GM13977 (cell line): ENCODE measurements at regions not wholly inside any gene's neighbourhood (a gene's known extent, or its start where the extent isn't known, plus 50 kb on each side); places are given as distances from the start of the nearest gene placed in this dataset.

Experiments
- DNase-seq: peaks from one replicate; pipeline ENCODE4 v3.0.0; 2012; ENCODE audit warnings: low spot score
- in situ Hi-C: fragments of 300-500 bp; cut with MboI; formaldehyde crosslinking; loops from one replicate; pipeline ENCODE4 v1.12.0; 2022; ENCODE audit warnings: low sequenced_read_pairs, low pct_unique_long_range_greater_than_20kb, mixed read lengths, inconsistent platforms; ENCODE audit not compliant: unreplicated experiment
- TF ChIP-seq, protein P1 (sequence below): IDR thresholded peaks from 2 replicates; pipeline ENCODE4 v1.5.1; 2012; ENCODE audit warnings: mild to moderate bottlenecking, control low read depth; ENCODE audit not compliant: insufficient read depth; ENCODE audit errors: extremely low read depth, missing control alignments

DNA sequence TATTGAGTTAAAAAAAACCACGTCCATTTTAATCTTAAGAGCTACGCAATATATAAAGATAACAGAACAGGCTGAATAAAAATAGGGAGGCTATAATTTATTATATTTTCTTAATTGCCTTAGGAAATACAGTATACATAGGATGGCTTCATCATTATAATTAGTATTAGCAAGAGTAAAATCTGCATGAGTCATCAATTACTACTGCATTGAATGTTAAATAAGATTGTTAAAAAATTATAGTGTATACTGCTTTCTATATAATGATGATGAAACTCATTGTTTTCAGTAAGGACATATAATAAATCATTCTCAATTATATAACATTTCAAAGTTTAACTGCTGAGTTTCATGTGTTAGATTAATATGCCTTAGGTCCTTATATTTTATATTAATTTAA lies 133.4 kb upstream of the GRID2 start:
- DNase-seq, result no peak
- TF ChIP-seq, protein P1, sequence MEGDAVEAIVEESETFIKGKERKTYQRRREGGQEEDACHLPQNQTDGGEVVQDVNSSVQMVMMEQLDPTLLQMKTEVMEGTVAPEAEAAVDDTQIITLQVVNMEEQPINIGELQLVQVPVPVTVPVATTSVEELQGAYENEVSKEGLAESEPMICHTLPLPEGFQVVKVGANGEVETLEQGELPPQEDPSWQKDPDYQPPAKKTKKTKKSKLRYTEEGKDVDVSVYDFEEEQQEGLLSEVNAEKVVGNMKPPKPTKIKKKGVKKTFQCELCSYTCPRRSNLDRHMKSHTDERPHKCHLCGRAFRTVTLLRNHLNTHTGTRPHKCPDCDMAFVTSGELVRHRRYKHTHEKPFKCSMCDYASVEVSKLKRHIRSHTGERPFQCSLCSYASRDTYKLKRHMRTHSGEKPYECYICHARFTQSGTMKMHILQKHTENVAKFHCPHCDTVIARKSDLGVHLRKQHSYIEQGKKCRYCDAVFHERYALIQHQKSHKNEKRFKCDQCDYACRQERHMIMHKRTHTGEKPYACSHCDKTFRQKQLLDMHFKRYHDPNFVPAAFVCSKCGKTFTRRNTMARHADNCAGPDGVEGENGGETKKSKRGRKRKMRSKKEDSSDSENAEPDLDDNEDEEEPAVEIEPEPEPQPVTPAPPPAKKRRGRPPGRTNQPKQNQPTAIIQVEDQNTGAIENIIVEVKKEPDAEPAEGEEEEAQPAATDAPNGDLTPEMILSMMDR, result no peak
- in situ Hi-C loops, result no loop called here

GRCh38 chr4:92172203-92172602 lies 131.6 kb upstream of the GRID2 start:
- in situ Hi-C loops, result no loop called here
- no peak for DNase-seq
- TF ChIP-seq, protein P1, result no peak

DNA sequence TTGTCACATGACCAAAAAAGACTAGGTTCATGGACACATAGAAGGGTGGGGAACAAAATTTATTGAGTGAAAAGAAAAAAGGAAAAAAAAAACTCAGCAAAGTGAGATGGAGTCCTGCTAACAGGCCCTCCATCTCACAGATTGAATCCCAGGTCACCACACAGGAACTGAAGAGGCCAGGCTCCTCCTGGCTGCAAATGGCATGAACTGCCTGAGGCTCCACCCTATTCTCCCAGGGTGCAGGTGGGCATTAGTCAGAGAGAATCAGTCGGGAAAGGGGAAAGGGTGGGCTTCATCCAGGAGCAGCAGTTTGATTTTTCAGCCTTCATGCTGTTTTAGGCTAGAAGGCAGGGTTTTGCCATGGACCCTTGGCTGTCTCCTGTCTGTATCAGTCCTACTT lies 128.5 kb upstream of the GRID2 start:
- in situ Hi-C loops, result no loop called here
- no peak for DNase-seq
- TF ChIP-seq, protein P1, result no peak

GRCh38 chr4:92182006-92182735 lies 121.6 kb upstream of the GRID2 start:
- TF ChIP-seq, protein P1, result no peak
- in situ Hi-C loops, result no loop called here
- DNase-seq, result no peak

GRCh38 chr4:92182736-92183407 lies 120.9 kb upstream of the GRID2 start:
- in situ Hi-C loops, result no loop called here
- TF ChIP-seq, protein P1, result no peak
- DNase-seq, result no peak

- no peak for DNase-seq
- in situ Hi-C loops, result no loop called here
- TF ChIP-seq, protein P1, result no peak
Measured at GRCh38 chr4:92183825-92184224, 119.9 kb upstream of the GRID2 start.
